Natural killer cell (primary cell): ENCODE measurements at regions not wholly inside any gene's neighbourhood (a gene's known extent, or its start where the extent isn't known, plus 50 kb on each side); places are given as distances from the start of the nearest gene placed in this dataset.

Source experiments
- ATAC-seq, 3 donors: fragments of 150-1000 bp in 2 of 3; fragments of 200-7000 bp in 1 of 3; cut with Tn5 transposase; 1 replicate in 1 of 3; 2 replicates in 2 of 3; pipeline ENCODE4 v1.10.0; 2021; ENCODE audit warnings: mild to moderate bottlenecking in 2 of 3, moderate library complexity in 2 of 3
- DNase-seq, 2 donors: peaks; one replicate each; pipeline versions ENCODE4 v3.0.0 to v3.0.0-alpha.2; 2013 to 2021; ENCODE audit warnings: mixed read lengths in 1 of 2
- H3K27ac ChIP-seq: one replicate; pipeline ENCODE4 v1.5.1; 2013; ENCODE audit warnings: mild to moderate bottlenecking, low read length
- H3K27me3 ChIP-seq: one replicate; pipeline ENCODE4 v1.6.1; 2013; ENCODE audit warnings: low read length; ENCODE audit not compliant: control insufficient read depth, insufficient read depth
- H3K36me3 ChIP-seq: one replicate; pipeline ENCODE4 v1.6.1; 2013; ENCODE audit warnings: low read length; ENCODE audit not compliant: control insufficient read depth, insufficient read depth
- H3K4me1 ChIP-seq: one replicate; pipeline ENCODE4 v1.6.1; 2013; ENCODE audit warnings: low read length; ENCODE audit not compliant: control insufficient read depth, insufficient read depth
- H3K4me3 ChIP-seq: one replicate; pipeline ENCODE4 v1.5.1; 2013; ENCODE audit warnings: low read length
- H3K9me3 ChIP-seq: one replicate; pipeline ENCODE4 v1.6.1; 2013; ENCODE audit warnings: low read length; ENCODE audit not compliant: control insufficient read depth, insufficient read depth
- H3K27ac Mint-ChIP-seq, 2 donors: one replicate each; pipeline ENCODE4 v1.8.0; 2022; ENCODE audit warnings: mild to moderate bottlenecking in 2 of 2, mixed read lengths in 2 of 2, moderate library complexity in 1 of 2
- H3K27me3 Mint-ChIP-seq, 2 donors: one replicate each; pipeline ENCODE4 v1.8.0; 2022; ENCODE audit warnings: low read depth in 2 of 2, mixed read lengths in 2 of 2
- H3K36me3 Mint-ChIP-seq: one replicate; pipeline ENCODE4 v1.8.0; 2022; ENCODE audit warnings: mixed read lengths
- H3K4me1 Mint-ChIP-seq, 2 donors: one replicate each; pipeline ENCODE4 v1.8.0; 2022; ENCODE audit warnings: mixed read lengths in 2 of 2
- H3K4me3 Mint-ChIP-seq: one replicate; pipeline ENCODE4 v1.8.0; 2022; ENCODE audit warnings: mild to moderate bottlenecking, moderate library complexity, mixed read lengths
- H3K9me3 Mint-ChIP-seq, 2 donors: one replicate each; pipeline ENCODE4 v1.8.0; 2022; ENCODE audit warnings: mixed read lengths in 2 of 2
- WGBS: methylation state at CpG from one replicate; pipeline ENCODE4 v1.1.7; 2013; ENCODE audit warnings: missing lambda C conversion rate; ENCODE audit not compliant: insufficient coverage; 5-methylcytosine and 5-hydroxymethylcytosine counted together
- intact Hi-C: fragments of 100-400 bp; cut with micrococcal nuclease; formaldehyde crosslinking; loops from one replicate; pipeline ENCODE4 v1.14.2; 2022
- TF ChIP-seq, protein P1 (sequence below): fragments of 200-600 bp; IDR thresholded peaks from one replicate; pipeline ENCODE4 v1.8.0; 2022; ENCODE audit warnings: antibody characterized with exemption

DNA sequence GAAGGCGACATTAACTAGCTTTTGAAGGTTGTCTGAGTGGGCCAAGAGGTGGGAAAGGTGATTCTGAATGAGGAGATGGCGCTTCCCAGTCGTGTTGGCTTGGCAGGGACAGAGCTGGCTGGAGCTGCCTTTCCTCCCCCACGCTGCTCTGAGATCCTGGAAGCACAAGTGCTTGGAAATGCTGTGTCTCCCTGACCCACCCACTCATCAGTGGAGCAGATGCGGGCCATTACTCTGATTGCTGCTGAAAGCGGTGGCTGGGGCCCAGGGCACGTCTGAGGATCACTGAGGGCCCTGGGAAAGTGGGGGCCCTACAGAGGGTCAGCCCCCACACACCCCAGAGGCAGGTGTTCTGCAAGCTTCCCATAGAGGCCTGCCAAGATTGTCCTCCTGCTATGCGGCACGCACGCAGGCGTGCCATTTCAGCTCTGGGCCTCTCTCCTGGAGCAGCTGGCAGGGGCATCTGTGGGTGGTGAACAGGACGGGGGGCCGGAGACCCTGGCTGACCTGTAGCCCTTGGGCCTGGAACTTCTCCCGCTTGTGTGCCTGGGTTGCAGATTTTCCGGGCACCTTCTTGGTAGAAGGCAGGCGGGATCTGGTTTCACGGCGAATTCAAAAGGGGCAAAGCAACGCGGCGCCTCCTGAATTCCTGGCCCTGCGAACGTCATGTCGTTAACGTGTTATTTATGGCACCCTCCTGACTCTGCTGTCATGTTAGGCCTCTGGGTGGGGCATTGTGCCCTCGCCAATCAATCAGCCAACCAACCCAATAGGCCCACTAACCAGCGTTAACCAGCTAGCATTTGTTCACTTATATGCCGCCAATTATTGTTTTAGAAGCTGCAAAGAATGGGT, 133.8 kb upstream of the TBX3 start:
- TF ChIP-seq, protein P1, sequence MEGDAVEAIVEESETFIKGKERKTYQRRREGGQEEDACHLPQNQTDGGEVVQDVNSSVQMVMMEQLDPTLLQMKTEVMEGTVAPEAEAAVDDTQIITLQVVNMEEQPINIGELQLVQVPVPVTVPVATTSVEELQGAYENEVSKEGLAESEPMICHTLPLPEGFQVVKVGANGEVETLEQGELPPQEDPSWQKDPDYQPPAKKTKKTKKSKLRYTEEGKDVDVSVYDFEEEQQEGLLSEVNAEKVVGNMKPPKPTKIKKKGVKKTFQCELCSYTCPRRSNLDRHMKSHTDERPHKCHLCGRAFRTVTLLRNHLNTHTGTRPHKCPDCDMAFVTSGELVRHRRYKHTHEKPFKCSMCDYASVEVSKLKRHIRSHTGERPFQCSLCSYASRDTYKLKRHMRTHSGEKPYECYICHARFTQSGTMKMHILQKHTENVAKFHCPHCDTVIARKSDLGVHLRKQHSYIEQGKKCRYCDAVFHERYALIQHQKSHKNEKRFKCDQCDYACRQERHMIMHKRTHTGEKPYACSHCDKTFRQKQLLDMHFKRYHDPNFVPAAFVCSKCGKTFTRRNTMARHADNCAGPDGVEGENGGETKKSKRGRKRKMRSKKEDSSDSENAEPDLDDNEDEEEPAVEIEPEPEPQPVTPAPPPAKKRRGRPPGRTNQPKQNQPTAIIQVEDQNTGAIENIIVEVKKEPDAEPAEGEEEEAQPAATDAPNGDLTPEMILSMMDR, result no peak
- ATAC-seq (peak in 1 of 3 donors; percentile 35), DNase-seq (no peak)
- Mint-ChIP-seq H3K4me3 (no peak overlapping the region), H3K4me1 (no peaks in the 10 kb centered on the region), H3K36me3 (no peaks in the 10 kb centered on the region), H3K9me3 (no peaks in the 10 kb centered on the region), H3K27me3 (peaks cover 5 to 12% of the 10 kb centered on the region in 2 donors), H3K27ac (no peak overlapping the region)
- intact Hi-C loops, result no loop called here
- Histone ChIP-seq H3K4me3 (no peak overlapping the region), H3K27ac (no peak overlapping the region), H3K27me3 (no peaks in the 10 kb centered on the region), H3K9me3 (no peaks in the 10 kb centered on the region), H3K4me1 (no peaks in the 10 kb centered on the region), H3K36me3 (no peaks in the 10 kb centered on the region)
- WGBS, result 84% methylated on average over 27 of the region's 28 CpGs

DNA sequence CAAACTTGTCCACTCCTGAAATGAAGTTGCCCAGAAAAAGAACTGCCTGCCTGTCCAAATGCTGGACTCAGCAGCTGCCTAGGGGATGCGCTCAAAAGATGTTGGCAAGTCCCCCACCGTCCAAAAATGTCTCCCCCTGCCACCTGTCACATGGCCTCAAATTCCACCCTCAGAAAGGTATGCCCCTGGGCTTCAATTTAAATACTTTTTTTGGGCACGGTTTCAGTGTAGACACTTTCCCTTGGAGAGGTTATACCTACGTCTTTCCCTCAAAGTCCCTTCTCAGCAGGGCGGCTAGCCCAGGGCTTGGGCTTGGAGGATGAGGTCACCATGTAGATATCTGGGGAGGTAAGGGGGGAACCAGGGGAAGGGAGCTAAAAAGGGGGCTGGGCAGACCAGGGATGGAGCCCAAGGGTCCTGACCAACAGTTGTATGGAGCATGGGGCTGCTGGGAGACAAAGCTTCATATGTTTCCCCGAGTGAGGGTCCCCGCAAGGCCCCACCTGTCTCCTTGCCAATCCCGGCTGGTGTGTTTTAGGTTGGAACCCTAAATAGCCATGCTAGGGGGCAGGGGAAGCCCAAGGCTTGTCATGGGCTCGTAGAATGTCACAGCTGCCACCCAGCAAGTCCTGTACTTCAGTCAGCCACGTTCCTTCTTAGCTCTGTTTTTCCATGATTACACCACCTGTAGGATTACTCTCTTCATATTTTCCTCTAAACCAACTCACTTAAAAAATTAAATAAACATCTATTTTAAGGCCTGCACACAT, 131.2 kb upstream of the TBX3 start:
- WGBS, result 83% methylated on average over 10 of the region's 10 CpGs
- peaks cover 8 to 15% of the 10 kb centered on the region in 2 donors for H3K27me3 Mint-ChIP-seq
- no peaks in the 10 kb centered on the region for H3K9me3 ChIP-seq
- H3K4me1 ChIP-seq, result no peaks in the 10 kb centered on the region
- no peak overlapping the region for H3K27ac Mint-ChIP-seq
- DNase-seq (no peak), ATAC-seq (no peak)
- H3K36me3 ChIP-seq, result no peaks in the 10 kb centered on the region
- H3K27me3 ChIP-seq, result no peaks in the 10 kb centered on the region
- no peak overlapping the region for H3K4me3 Mint-ChIP-seq
- H3K36me3 Mint-ChIP-seq, result no peaks in the 10 kb centered on the region
- H3K9me3 Mint-ChIP-seq, result no peaks in the 10 kb centered on the region
- H3K4me1 Mint-ChIP-seq, result no peaks in the 10 kb centered on the region
- H3K4me3 ChIP-seq, result no peak overlapping the region
- no peak overlapping the region for H3K27ac ChIP-seq
- intact Hi-C loops, result no loop called here
- TF ChIP-seq, protein P1, result no peak

DNA sequence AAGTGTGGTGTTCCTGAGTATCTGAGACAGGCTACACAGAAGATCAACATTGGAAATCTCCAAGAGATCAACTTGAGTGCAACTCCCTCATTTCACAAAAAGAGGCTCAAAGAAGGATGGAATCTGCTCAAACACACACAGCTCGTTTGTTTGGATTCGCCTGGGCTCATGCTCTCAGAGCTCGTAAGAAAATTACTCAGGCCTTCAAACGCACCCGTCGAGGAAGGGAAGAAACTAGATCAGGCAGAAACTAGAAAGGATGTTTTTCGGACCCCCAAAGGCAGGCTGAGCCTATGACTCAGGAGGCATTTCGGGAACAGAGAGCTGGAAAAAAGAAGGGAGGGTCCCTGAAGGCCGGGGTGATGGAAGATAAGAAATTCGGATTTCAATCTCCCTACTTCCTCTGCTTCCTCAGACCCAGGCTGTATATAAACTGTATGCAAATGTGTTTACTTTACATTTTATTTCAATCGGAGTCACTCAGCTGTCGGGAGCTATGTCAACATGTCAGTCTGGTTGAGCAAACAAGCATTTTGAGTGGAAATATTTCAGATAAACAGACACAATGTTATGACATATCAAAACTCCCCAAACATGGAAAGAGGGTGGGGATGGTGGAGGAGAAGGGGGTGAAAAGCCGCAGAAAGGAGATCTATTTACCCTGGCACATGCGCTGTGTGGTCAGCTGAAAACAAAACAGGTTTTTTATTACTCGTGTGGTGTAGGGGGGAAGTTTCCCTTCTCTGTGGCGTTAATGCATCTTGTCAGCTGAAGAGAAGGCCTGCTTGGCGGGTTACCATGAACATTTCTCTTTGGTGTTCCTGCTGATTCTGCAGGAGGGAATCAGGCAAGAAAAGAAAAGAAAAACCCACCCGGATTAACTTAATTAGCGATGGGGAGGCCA, 129.1 kb upstream of the TBX3 start:
- no peak overlapping the region for H3K4me3 Mint-ChIP-seq

More for the DNA sequence above, 129.1 kb upstream of the TBX3 start:
- Histone ChIP-seq H3K4me1 (no peaks in the 10 kb centered on the region), H3K27ac (no peak overlapping the region), H3K9me3 (no peaks in the 10 kb centered on the region), H3K4me3 (no peak overlapping the region), H3K27me3 (no peaks in the 10 kb centered on the region), H3K36me3 (no peaks in the 10 kb centered on the region)
- Mint-ChIP-seq H3K36me3 (no peaks in the 10 kb centered on the region), H3K4me1 (no peaks in the 10 kb centered on the region), H3K9me3 (peaks cover 0 to 2% of the 10 kb centered on the region in 2 donors), H3K27me3 (peaks cover 8 to 15% of the 10 kb centered on the region in 2 donors), H3K27ac (no peak overlapping the region)
- no peak for DNase-seq
- intact Hi-C loops, result no loop called here
- 20% methylated on average over 15 of the region's 19 CpGs for WGBS
- TF ChIP-seq, protein P1, result no peak
- no peak for ATAC-seq
